HG03469 (cell line): ENCODE measurements at regions not wholly inside any gene's neighbourhood (a gene's known extent, or its start where the extent isn't known, plus 50 kb on each side); places are given as distances from the start of the nearest gene placed in this dataset.

Experiments
- ATAC-seq: cut with Tn5 transposase; IDR thresholded peaks from one replicate; pipeline ENCODE4 v1.9.1; 2021; ENCODE audit warnings: mild to moderate bottlenecking, moderate library complexity, moderate number of reproducible peaks; ENCODE audit not compliant: unreplicated experiment

DNA sequence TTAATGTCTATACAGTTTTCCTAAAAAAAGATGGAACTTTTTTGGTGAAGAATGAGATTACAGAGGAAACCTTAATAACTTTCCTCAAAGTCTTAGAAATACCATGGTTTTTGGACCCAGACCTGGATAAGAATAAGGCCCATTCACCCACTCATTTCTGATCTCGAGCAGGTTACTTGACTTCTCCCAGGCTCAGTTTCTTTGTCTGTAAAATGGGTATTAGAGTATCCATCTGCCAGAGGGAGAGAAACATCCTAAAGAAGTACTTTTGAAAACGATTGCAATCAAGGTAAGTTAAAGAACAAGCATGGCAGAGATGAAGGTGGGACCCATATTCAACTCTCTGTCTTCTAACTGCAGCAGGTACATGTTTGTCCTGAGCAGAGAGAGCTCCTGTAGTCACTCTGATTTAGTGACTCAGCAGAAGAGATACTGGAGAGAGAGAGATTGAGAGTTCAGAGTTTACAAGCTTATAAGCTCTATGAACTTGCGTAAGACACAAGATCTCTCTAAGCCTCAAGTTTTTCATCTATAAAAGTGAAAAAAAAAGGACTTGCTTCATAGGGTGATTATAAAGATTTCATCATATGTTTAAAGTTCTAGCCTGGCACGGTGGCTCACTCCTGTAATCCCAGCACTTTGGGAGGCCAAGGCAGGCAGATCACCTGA is 379.4 kb upstream of the SGCD start:
- no peak for ATAC-seq

DNA sequence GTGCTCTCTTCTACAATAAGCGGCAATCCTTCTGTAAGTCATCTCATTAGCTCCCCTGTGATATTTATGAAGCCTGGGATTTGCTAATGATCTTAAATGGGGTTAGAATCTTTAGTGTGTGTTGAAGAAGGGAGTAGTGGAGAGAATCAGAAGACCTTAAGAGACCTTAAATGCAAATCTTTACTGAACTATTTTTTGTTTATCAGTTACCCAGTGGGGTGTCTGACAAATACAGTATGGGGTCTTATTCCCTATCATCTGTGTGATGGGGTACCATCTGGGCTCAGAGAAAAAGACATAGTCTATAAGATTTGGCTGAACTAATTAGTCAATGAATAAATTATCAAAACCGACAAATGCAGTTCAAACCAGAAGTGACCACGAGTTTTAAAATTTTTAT is 378.4 kb upstream of the SGCD start:
- ATAC-seq, result no peak

- no peak for ATAC-seq
These were observed 374.4 kb upstream of the SGCD start for GRCh38 chr5:155952486-155953089.

DNA sequence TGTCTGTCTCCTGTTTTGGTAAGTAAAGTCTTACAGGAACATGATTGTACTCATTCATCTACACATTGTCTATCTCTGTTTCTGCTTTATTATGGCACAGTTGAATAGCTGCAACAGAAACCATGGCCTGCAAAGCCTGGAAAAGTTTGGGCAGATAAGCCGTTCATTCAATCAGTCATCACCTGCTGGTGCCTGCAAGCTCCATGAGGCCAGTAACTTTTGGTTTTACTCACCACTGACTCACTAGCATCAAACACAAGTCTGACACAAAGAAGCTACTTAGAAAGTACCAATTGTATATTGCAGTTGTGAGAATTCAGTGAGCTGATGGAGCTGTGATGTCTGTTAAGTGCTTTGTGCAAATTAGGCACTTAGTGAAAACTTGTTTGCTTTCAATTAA is 373.6 kb upstream of the SGCD start:
- ATAC-seq, result no peak

GRCh38 chr5:155954701-155955445 is 372.1 kb upstream of the SGCD start:
- ATAC-seq, result no peak

DNA sequence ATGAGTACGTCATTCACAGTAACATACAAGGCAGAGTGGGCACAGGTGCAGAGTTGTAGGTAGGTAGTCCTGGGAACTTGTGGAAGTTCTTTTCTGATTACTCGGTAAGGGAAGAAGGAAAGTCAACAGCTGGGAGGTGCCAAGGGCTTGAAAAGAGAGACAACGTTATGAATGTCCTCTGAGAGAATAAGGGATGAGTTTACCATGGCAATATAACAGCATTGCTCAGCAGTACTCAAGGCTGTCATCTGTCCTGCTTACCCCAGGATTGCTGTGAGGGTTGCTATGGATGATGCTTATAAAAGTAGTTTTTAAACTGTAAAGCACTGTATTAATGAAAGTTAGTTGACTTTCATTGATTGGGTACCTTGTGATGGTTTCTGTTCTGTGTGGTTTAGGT is 369.1 kb upstream of the SGCD start:
- ATAC-seq, result no peak

DNA sequence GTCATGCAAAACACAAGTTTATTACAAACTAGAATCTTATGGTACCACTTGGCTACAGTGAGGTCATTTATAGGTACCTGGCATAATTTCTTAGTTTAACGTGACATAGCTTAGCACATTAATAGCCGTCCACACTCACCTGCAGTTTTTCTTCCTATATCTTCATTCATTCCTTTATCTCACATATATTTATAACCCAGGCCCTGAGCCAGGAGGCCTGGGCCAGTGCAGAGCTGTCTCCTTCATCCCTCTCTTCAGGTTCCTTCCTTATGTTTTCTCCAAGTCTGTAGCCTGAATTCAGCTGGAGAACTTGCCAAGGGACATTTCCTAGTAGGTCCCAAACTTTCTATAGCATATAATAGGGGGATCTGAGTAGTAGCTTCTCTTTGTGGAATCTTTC is 367.9 kb upstream of the SGCD start:
- ATAC-seq, result no peak

- no peak for ATAC-seq
These were observed 366.8 kb upstream of the SGCD start for GRCh38 chr5:155960177-155960576.

DNA sequence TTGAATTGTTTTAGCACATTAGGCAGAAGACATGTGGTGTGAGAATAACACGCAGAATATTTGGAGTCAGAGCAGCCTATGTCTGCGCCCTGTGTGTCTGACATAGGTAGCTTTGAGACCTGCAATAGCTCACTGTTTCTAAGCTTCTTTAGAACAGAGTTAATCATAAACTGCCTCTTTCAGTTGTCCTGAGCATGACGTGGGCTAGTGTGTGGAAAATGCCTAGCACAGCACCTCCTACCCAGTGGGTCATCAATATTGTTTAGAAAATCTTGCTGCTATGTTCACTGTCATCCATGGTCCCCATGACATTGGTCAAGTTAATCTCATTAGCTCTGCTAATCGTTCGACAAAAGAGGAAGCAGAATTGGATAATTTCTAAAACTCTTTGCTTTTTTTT is 357.4 kb upstream of the SGCD start:
- ATAC-seq, result no peak

DNA sequence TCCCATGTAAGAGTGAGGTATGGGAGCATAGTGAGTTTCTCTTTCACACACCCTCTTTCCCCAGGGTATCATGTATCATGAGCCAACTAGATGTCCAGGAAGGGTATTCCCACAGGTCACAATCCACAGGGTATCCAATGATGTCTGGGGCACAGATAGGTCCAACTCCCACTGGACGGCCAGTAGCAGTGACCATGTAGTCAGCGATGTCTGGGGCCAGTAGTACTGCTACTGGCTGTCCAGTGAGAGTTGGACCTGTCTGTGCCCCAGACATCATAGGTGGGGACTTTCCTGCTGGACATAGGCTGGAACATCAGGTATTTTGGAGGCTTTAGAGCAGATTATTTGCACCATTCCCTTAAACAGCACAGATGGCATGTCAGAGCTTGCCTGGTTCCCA is 352.6 kb upstream of the SGCD start:
- ATAC-seq, result no peak

- no peak for ATAC-seq
These were observed 348.1 kb upstream of the SGCD start for GRCh38 chr5:155978850-155979249.

GRCh38 chr5:155982354-155982753 is 344.6 kb upstream of the SGCD start:
- no peak for ATAC-seq

DNA sequence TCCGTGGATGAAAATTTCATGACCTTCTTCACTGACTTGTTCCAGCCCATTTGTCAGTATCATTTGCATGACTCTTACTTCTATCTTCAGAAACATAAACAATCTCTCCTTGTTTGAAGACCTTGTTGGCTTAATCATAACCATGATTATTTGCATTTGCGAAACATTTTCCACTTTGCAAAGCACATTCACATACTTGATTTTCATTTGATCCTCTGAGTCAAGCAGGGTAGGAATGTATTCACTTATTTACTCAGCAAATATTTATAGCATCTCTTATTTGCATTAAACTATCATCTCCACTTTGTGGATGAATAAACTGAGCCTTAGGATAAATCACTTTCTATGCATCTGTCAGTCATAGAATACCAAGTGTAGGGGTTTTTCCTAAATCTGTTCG is 343.0 kb upstream of the SGCD start:
- ATAC-seq, result no peak

- ATAC-seq, result no peak
These were observed 339.6 kb upstream of the SGCD start for GRCh38 chr5:155987265-155987810.

DNA sequence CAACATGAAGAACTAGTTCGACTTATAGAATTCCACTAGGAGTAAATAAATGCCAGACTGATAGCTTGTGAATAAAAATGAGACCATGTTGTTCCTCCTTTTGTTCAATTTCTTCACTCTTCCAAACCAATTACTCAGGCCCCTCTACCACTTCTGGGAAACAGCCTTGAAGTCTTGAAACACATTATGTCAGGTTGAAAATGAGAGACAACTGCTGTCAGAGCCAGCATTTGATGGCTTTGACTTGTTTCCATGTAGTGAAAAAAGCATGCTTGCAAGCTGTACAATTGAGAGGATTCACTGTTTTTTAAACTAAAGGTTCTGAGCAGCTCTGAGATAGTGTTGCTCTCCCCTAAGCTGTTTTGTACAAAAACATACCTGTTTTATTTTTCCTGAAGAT is 337.1 kb upstream of the SGCD start:
- ATAC-seq, result no peak

DNA sequence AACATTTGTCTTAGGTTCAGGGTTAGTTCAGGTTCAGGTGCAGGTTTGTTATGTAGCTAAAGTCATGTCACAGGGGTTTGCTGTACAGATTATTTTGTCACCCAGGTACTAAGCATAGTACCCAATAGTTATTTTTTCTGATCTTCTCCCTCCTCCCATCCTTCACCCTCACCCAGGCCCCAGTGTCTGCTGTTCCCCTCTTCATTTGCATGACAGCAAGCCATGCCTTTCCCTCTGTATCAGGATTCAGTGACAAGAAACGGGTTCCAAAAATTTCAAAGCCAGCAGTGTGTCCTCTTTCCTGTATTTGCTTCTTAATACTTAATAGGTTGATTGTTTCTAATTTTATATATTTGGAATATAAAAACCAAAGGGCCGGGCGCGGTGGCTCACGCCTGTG is 330.8 kb upstream of the SGCD start:
- no peak for ATAC-seq

DNA sequence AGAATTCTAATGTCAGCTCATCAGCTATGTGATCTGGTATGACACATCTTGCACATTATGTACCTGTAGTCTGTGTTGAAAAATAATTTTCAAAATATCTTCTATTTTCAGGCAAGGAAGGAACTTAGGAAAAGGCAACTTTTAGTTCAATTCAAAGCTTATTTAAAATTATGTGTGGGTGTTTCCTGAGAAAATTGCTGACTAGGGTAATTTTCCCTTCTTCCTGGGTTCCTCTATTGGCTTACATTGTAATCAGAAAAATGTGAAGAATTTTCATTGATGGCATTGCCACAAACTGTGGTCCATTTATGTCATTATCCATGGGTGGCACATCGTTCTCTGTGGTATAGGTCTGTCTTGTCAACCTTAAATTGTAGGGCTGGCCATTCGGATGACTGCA is 328.7 kb upstream of the SGCD start:
- ATAC-seq, result no peak

GRCh38 chr5:156000115-156000514 is 326.8 kb upstream of the SGCD start:
- no peak for ATAC-seq

GRCh38 chr5:156004754-156005153 is 322.2 kb upstream of the SGCD start:
- no peak for ATAC-seq

- no peak for ATAC-seq
These were observed 320.8 kb upstream of the SGCD start for GRCh38 chr5:156006026-156006647.

GRCh38 chr5:156008844-156009243 is 318.1 kb upstream of the SGCD start:
- ATAC-seq, result no peak

- no peak for ATAC-seq
These were observed 317.4 kb upstream of the SGCD start for GRCh38 chr5:156009583-156009982.
